Ovary (tissue), 3 donors: ENCODE measurements at regions not wholly inside any gene's neighbourhood (a gene's known extent, or its start where the extent isn't known, plus 50 kb on each side); places are given as distances from the start of the nearest gene placed in this dataset.

Source experiments
- CTCF ChIP-seq, 3 donors: fragments of 450-650 bp in 2 of 3; fragments of 200-600 bp in 1 of 3; IDR thresholded peaks; one replicate each; pipeline versions ENCODE4 v1.5.1 to v1.8.0; 2016 to 2022; ENCODE audit warnings: antibody characterized with exemption in 3 of 3, mild to moderate bottlenecking in 1 of 3
- POLR2A ChIP-seq: fragments of 450-650 bp; IDR thresholded peaks from one replicate; pipeline ENCODE4 v1.6.1; 2017; ENCODE audit warnings: antibody characterized with exemption, mild to moderate bottlenecking, moderate library complexity
- donor health status: DM: no; HTN: no; CAD: no.

GRCh38 chr3:135328036-135328435, 533.0 kb downstream of the EPHB1 start:
- TF ChIP-seq POLR2A (no peak), CTCF (IDR thresholded peaks at IDR 0.05) (no peak)
